Activated CD8-positive, alpha-beta memory T cell treated with anti-CD3 and anti-CD28 coated beads for 36 hours (primary cell): ENCODE measurements at regions not wholly inside any gene's neighbourhood (a gene's known extent, or its start where the extent isn't known, plus 50 kb on each side); places are given as distances from the start of the nearest gene placed in this dataset.

Experiments used
- CTCF ChIA-PET: fragments of 350-600 bp; sonication (Branson Sonifier 250); formaldehyde crosslinking; loops from one replicate; lab custom pipeline; 2021; ENCODE audit warnings: antibody characterized with exemption; lab: Charles Lee
- POLR2A ChIA-PET: fragments of 350-600 bp; sonication (Branson Sonifier 250); formaldehyde crosslinking; loops from one replicate; lab custom pipeline; 2021; ENCODE audit warnings: antibody characterized with exemption; lab: Charles Lee

- POLR2A ChIA-PET = no interaction called here
- CTCF ChIA-PET = no interaction called here
Observed at GRCh38 chr1:222989443-222989842, 153.6 kb downstream of the TLR5 start.

- CTCF ChIA-PET = no interaction called here
Observed at GRCh38 chr1:222991177-222991576, 151.9 kb downstream of the TLR5 start.

GRCh38 chr1:222991908-222992307 is 151.1 kb downstream of the TLR5 start:
- CTCF ChIA-PET = no interaction called here
- POLR2A ChIA-PET = no interaction called here

More at GRCh38 chr1:222991177-222991576, 151.9 kb downstream of the TLR5 start:
- POLR2A ChIA-PET = no interaction called here

GRCh38 chr1:222994511-222995235 is 148.4 kb downstream of the TLR5 start:
- POLR2A ChIA-PET = no interaction called here

GRCh38 chr1:222995236-222995580 is 147.8 kb downstream of the TLR5 start:
- ChIA-PET CTCF (interaction anchor here (0.7 kb wide), 1 partner anchor 312 kb away, joined by 3 read pairs; no protein-coding TSS in a partner anchor), POLR2A (no interaction called here)

More at GRCh38 chr1:222994511-222995235, 148.4 kb downstream of the TLR5 start:
- CTCF ChIA-PET = interaction anchor here (0.7 to 0.9 kb wide), 3 partner anchors 95 to 312 kb away, joined by 3 to 4 read pairs (median 3); no protein-coding TSS in a partner anchor

GRCh38 chr1:222995620-222996309 is 147.3 kb downstream of the TLR5 start:
- CTCF ChIA-PET = interaction anchor here (0.6 kb wide), 1 partner anchor 438 kb away, joined by 3 read pairs; no protein-coding TSS in a partner anchor

GRCh38 chr1:222996310-222996975 is 146.6 kb downstream of the TLR5 start:
- POLR2A ChIA-PET = no interaction called here
- CTCF ChIA-PET = interaction anchor here (0.6 kb wide), 1 partner anchor 437 kb away, joined by 3 read pairs; no protein-coding TSS in a partner anchor

More at GRCh38 chr1:222995620-222996309, 147.3 kb downstream of the TLR5 start:
- POLR2A ChIA-PET = no interaction called here

- ChIA-PET CTCF (no interaction called here), POLR2A (no interaction called here)
Observed at GRCh38 chr1:223000632-223001031, 142.4 kb downstream of the TLR5 start.

- ChIA-PET CTCF (no interaction called here), POLR2A (no interaction called here)
Observed at GRCh38 chr1:223001653-223002634, 141.1 kb downstream of the TLR5 start.

GRCh38 chr1:223003549-223003948 is 139.5 kb downstream of the TLR5 start:
- ChIA-PET CTCF (interaction anchor here (1.2 kb wide), 1 partner anchor 86 kb away, joined by 3 read pairs; no protein-coding TSS in a partner anchor), POLR2A (no interaction called here)

GRCh38 chr1:223006371-223006770 is 136.7 kb downstream of the TLR5 start:
- CTCF ChIA-PET = interaction anchor here (0.6 kb wide), 1 partner anchor 273 kb away, joined by 3 read pairs; no protein-coding TSS in a partner anchor

GRCh38 chr1:223006917-223007648 is 136.0 kb downstream of the TLR5 start:
- CTCF ChIA-PET = interaction anchor here (0.6 kb wide), 1 partner anchor 274 kb away, joined by 3 read pairs; no protein-coding TSS in a partner anchor
- POLR2A ChIA-PET = interaction anchor here (0.6 kb wide), 1 partner anchor 294 kb away, joined by 3 read pairs; no protein-coding TSS in a partner anchor

More at GRCh38 chr1:223006371-223006770, 136.7 kb downstream of the TLR5 start:
- POLR2A ChIA-PET = no interaction called here

- CTCF ChIA-PET = interaction anchor here (0.5 kb wide), 1 partner anchor 24 kb away, joined by 3 read pairs; no protein-coding TSS in a partner anchor
- POLR2A ChIA-PET = no interaction called here
Observed at GRCh38 chr1:223007935-223008334, 135.1 kb downstream of the TLR5 start.

GRCh38 chr1:223008808-223009207 is 134.2 kb downstream of the TLR5 start:
- ChIA-PET POLR2A (no interaction called here), CTCF (no interaction called here)

- CTCF ChIA-PET = no interaction called here
- POLR2A ChIA-PET = no interaction called here
Observed at GRCh38 chr1:223009406-223009805, 133.6 kb downstream of the TLR5 start.

GRCh38 chr1:223010582-223011504 is 132.2 kb downstream of the TLR5 start:
- ChIA-PET CTCF (interaction anchor here (0.5 kb wide), 1 partner anchor 55 kb away, joined by 5 read pairs; no protein-coding TSS in a partner anchor), POLR2A (no interaction called here)

GRCh38 chr1:223011505-223011856 is 131.6 kb downstream of the TLR5 start:
- ChIA-PET CTCF (interaction anchor here (0.5 kb wide), 1 partner anchor 54 kb away, joined by 5 read pairs; no protein-coding TSS in a partner anchor), POLR2A (no interaction called here)
